ENCODE measurements at regions not wholly inside any gene's neighbourhood (a gene's known extent, or its start where the extent isn't known, plus 50 kb on each side); places are given as distances from the start of the nearest gene placed in this dataset.

GRCh38 chr22:48198489-48199459 is 1436.3 kb downstream of the TBC1D22A start:
- peak; percentile 53 for DNase-seq

GRCh38 chr22:48197189-48197690 is 1434.8 kb downstream of the TBC1D22A start:
- no peak for DNase-seq

GRCh38 chr22:48192920-48193319 is 1430.5 kb downstream of the TBC1D22A start:
- DNase-seq: peak; percentile 23

GRCh38 chr22:48192071-48192470 is 1429.6 kb downstream of the TBC1D22A start:
- DNase-seq: no peak

GRCh38 chr22:48188231-48188721 is 1425.8 kb downstream of the TBC1D22A start:
- no peak for DNase-seq

GRCh38 chr22:48187356-48187755 is 1424.9 kb downstream of the TBC1D22A start:
- DNase-seq: no peak

- DNase-seq: no peak
These were observed 1423.8 kb downstream of the TBC1D22A start for GRCh38 chr22:48186146-48186790.

- DNase-seq: peak; percentile 29
These were observed 1422.9 kb downstream of the TBC1D22A start for GRCh38 chr22:48185071-48186055.

- no peak for DNase-seq
These were observed 1420.7 kb downstream of the TBC1D22A start for GRCh38 chr22:48182846-48183805.

- no peak for DNase-seq
These were observed 1419.6 kb downstream of the TBC1D22A start for GRCh38 chr22:48182031-48182430.

- DNase-seq: no peak
These were observed 1419.0 kb downstream of the TBC1D22A start for GRCh38 chr22:48181263-48181955.

GRCh38 chr22:48180631-48181030 is 1418.2 kb downstream of the TBC1D22A start:
- no peak for DNase-seq

- no peak for DNase-seq
These were observed 1417.4 kb downstream of the TBC1D22A start for GRCh38 chr22:48179571-48180546.

GRCh38 chr22:48178536-48178935 is 1416.1 kb downstream of the TBC1D22A start:
- no peak for DNase-seq

- DNase-seq: no peak
These were observed 1415.2 kb downstream of the TBC1D22A start for GRCh38 chr22:48177631-48178030.

- no peak for DNase-seq
These were observed 1413.3 kb downstream of the TBC1D22A start for GRCh38 chr22:48175721-48176120.

GRCh38 chr22:48173773-48174160 is 1411.3 kb downstream of the TBC1D22A start:
- no peak for DNase-seq

- no peak for DNase-seq
These were observed 1410.8 kb downstream of the TBC1D22A start for GRCh38 chr22:48173061-48173772.

GRCh38 chr22:48171271-48171691 is 1408.8 kb downstream of the TBC1D22A start:
- no peak for DNase-seq

Measured in hematopoietic multipotent progenitor cell treated with erythropoietin and hydrocortisone succinate and interleukin-3 and kit ligand, for 4 days (in vitro differentiated cells).